ENCODE measurements at regions not wholly inside any gene's neighbourhood (a gene's known extent, or its start where the extent isn't known, plus 50 kb on each side); places are given as distances from the start of the nearest gene placed in this dataset.
A peak's percentile ranks its signal among the peaks of the same experiment; 100 is the strongest.

DNA sequence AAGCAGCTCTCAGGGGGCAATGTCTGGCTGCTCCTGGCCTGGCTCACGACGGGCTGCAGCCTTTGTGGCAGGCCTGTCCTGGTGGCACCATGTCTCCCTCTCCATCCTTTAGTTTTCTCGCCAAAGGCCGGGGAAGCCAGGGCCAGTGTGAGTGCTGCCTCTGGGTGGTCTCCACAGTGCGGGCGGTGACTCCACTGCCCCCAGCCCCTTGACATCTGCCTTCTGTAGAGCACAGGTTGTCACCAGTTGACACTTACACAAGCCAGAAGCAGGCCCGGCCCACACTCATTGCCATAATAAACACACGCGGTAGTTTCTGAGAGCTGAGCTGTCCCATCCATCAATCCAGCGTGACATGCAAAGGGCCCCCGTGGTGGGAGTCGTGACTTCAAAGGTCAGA is 219.5 kb downstream of the TFAP2C start:
- Histone ChIP-seq H3K79me2 (ENCODE audit: low read depth) (no peaks in the 10 kb centered on the region), H3K4me1 (no peaks in the 10 kb centered on the region), H3K36me3 (no peaks in the 10 kb centered on the region), H4K20me1 (ENCODE audit: low read depth) (no peaks in the 10 kb centered on the region), H3K27me3 (no peaks in the 10 kb centered on the region), H3K9me3 (ENCODE audit: low read depth) (no peaks in the 10 kb centered on the region), H3K27ac (no peak overlapping the region), H3K9ac (no peak overlapping the region), H2AFZ (replicated peaks) (no peak overlapping the region), H3K4me2 (no peak overlapping the region), H3K4me3 (no peak overlapping the region), H3F3A (ENCODE audit: low read depth) (no peaks in the 10 kb centered on the region)
- no peak for DNase-seq (ENCODE audit: low spot score)
- no peak overlapping the region for H3K4me3 Mint-ChIP-seq
- peaks cover 19% of the 10 kb centered on the region for H3K27me3 Mint-ChIP-seq (ENCODE audit: insufficient read depth, low read depth)
- peaks cover 4% of the 10 kb centered on the region for H3K4me1 Mint-ChIP-seq
- H3K9me3 Mint-ChIP-seq: no peaks in the 10 kb centered on the region
- no peaks in the 10 kb centered on the region for H3K36me3 Mint-ChIP-seq
- no peak for TF ChIP-seq EZH2 (IDR thresholded peaks at IDR 0.05)
- TF ChIP-seq, protein P1, sequence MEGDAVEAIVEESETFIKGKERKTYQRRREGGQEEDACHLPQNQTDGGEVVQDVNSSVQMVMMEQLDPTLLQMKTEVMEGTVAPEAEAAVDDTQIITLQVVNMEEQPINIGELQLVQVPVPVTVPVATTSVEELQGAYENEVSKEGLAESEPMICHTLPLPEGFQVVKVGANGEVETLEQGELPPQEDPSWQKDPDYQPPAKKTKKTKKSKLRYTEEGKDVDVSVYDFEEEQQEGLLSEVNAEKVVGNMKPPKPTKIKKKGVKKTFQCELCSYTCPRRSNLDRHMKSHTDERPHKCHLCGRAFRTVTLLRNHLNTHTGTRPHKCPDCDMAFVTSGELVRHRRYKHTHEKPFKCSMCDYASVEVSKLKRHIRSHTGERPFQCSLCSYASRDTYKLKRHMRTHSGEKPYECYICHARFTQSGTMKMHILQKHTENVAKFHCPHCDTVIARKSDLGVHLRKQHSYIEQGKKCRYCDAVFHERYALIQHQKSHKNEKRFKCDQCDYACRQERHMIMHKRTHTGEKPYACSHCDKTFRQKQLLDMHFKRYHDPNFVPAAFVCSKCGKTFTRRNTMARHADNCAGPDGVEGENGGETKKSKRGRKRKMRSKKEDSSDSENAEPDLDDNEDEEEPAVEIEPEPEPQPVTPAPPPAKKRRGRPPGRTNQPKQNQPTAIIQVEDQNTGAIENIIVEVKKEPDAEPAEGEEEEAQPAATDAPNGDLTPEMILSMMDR (IDR thresholded peaks at IDR 0.05): no peak
- TF ChIP-seq EZH2phosphoT487 (IDR thresholded peaks at IDR 0.05): no peak
- peak overlapping the region; percentile 21 for H3K27ac Mint-ChIP-seq

DNA sequence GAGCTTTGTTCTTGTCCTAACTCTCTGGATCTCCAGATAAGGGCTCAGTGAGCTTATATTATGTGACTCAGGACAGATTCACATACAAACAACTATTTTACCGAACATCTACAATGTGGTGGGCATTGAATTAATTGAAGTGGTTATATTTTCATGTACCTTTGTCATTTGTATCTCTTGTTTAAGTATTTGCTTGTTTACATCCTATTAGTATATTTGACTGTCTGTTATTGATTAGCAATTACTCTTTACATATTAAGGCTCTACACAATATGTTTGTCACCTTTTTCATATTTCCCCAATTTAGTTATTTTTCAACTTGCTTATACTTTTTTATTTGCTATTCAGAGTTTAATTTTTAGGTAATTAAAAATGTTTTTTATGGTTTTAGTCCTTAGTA is 222.4 kb downstream of the TFAP2C start:
- Histone ChIP-seq H3F3A (ENCODE audit: low read depth) (no peaks in the 10 kb centered on the region), H3K9ac (no peak overlapping the region), H3K4me3 (no peak overlapping the region), H4K20me1 (ENCODE audit: low read depth) (no peaks in the 10 kb centered on the region), H3K79me2 (ENCODE audit: low read depth) (no peaks in the 10 kb centered on the region), H3K36me3 (no peaks in the 10 kb centered on the region), H3K4me1 (no peaks in the 10 kb centered on the region), H3K27me3 (no peaks in the 10 kb centered on the region), H3K4me2 (no peak overlapping the region), H2AFZ (replicated peaks) (no peak overlapping the region), H3K9me3 (ENCODE audit: low read depth) (no peaks in the 10 kb centered on the region), H3K27ac (no peak overlapping the region)
- Mint-ChIP-seq H3K27me3 (ENCODE audit: insufficient read depth, low read depth) (peaks cover 19% of the 10 kb centered on the region), H3K36me3 (no peaks in the 10 kb centered on the region), H3K4me1 (peaks cover 4% of the 10 kb centered on the region), H3K4me3 (no peak overlapping the region), H3K9me3 (no peaks in the 10 kb centered on the region), H3K27ac (no peak overlapping the region)
- DNase-seq (ENCODE audit: low spot score): no peak
- no peak for TF ChIP-seq EZH2 (IDR thresholded peaks at IDR 0.05)
- no peak for TF ChIP-seq EZH2phosphoT487 (IDR thresholded peaks at IDR 0.05)

DNA sequence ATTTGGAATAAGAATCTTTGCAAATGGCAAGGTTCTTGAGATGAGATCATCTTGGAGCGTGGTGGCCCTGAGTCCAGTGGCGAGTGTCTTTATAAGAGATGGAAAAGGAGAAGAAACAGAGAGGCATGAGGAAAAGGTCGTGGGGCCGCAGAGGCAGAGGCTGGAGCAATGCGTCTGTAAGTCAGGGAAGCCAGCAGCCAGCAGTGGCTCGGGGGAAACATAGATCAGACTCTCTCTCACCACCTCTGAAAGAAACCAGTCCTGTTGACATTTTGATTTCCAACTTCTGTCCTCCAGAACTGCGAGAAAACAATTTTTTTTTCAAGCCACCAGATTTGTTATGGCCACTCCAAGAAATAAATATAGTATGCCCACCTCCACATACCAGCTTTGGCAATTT is 226.6 kb downstream of the TFAP2C start:
- TF ChIP-seq EZH2phosphoT487 (IDR thresholded peaks at IDR 0.05) (no peak), EZH2 (IDR thresholded peaks at IDR 0.05) (no peak)
- TF ChIP-seq, protein P1 (IDR thresholded peaks at IDR 0.05): no peak

DNA sequence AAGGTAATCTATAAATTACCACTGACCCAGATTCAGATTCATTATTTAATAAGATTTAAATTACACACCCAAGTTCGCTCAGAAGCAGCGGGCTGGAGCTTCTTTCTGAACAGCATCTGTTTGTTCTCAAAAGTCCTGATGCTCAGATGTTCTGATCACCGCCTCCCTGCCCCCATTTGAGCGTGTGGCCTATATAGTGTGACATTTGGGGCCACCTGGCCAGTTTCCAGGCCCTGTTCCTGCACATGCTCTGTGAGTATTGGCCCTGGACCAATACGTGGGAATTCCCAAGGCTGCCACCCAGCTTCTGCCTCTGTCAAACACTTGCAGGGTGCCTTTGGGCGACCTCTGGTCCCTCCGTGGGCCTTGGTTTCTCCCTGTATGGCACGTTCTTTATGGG is 228.8 kb downstream of the TFAP2C start:
- peaks cover 10% of the 10 kb centered on the region for H3K27me3 ChIP-seq
- peaks cover 27% of the 10 kb centered on the region for H3K4me1 ChIP-seq
- no peaks in the 10 kb centered on the region for H3K79me2 ChIP-seq (ENCODE audit: low read depth)
- no peaks in the 10 kb centered on the region for H3K36me3 ChIP-seq
- DNase-seq (ENCODE audit: low spot score): no peak
- H3K9ac ChIP-seq: no peak overlapping the region
- Mint-ChIP-seq H3K27ac (peak overlapping the region; percentile 25), H3K36me3 (no peaks in the 10 kb centered on the region), H3K27me3 (ENCODE audit: insufficient read depth, low read depth) (peaks cover 7% of the 10 kb centered on the region), H3K4me3 (no peak overlapping the region), H3K9me3 (no peaks in the 10 kb centered on the region), H3K4me1 (peaks cover 46% of the 10 kb centered on the region)
- no peaks in the 10 kb centered on the region for H4K20me1 ChIP-seq (ENCODE audit: low read depth)
- no peak for TF ChIP-seq EZH2 (IDR thresholded peaks at IDR 0.05)
- TF ChIP-seq, protein P1 (IDR thresholded peaks at IDR 0.05): no peak
- TF ChIP-seq EZH2phosphoT487 (IDR thresholded peaks at IDR 0.05): no peak
- no peak overlapping the region for H2AFZ ChIP-seq (replicated peaks)
- H3K4me3 ChIP-seq: no peak overlapping the region
- H3K27ac ChIP-seq: no peak overlapping the region
- H3K9me3 ChIP-seq (ENCODE audit: low read depth): no peaks in the 10 kb centered on the region
- no peak overlapping the region for H3K4me2 ChIP-seq
- peaks cover 17% of the 10 kb centered on the region for H3F3A ChIP-seq (ENCODE audit: low read depth)

More for the DNA sequence above, 226.6 kb downstream of the TFAP2C start:
- Histone ChIP-seq H3K9ac (no peak overlapping the region), H3K4me3 (no peak overlapping the region), H3K4me1 (peaks cover 18% of the 10 kb centered on the region), H2AFZ (replicated peaks) (no peak overlapping the region), H3K79me2 (ENCODE audit: low read depth) (no peaks in the 10 kb centered on the region), H4K20me1 (ENCODE audit: low read depth) (no peaks in the 10 kb centered on the region), H3K27me3 (peaks cover 7% of the 10 kb centered on the region), H3K36me3 (no peaks in the 10 kb centered on the region), H3F3A (ENCODE audit: low read depth) (peaks cover 6% of the 10 kb centered on the region), H3K27ac (no peak overlapping the region), H3K9me3 (ENCODE audit: low read depth) (no peaks in the 10 kb centered on the region), H3K4me2 (no peak overlapping the region)
- peaks cover 25% of the 10 kb centered on the region for H3K4me1 Mint-ChIP-seq
- H3K27me3 Mint-ChIP-seq (ENCODE audit: insufficient read depth, low read depth): peaks cover 11% of the 10 kb centered on the region
- H3K4me3 Mint-ChIP-seq: no peak overlapping the region
- DNase-seq (ENCODE audit: low spot score): no peak
- H3K27ac Mint-ChIP-seq: no peak overlapping the region
- no peaks in the 10 kb centered on the region for H3K36me3 Mint-ChIP-seq
- no peaks in the 10 kb centered on the region for H3K9me3 Mint-ChIP-seq
